ENCODE measurements at regions not wholly inside any gene's neighbourhood (a gene's known extent, or its start where the extent isn't known, plus 50 kb on each side); places are given as distances from the start of the nearest gene placed in this dataset.

DNA sequence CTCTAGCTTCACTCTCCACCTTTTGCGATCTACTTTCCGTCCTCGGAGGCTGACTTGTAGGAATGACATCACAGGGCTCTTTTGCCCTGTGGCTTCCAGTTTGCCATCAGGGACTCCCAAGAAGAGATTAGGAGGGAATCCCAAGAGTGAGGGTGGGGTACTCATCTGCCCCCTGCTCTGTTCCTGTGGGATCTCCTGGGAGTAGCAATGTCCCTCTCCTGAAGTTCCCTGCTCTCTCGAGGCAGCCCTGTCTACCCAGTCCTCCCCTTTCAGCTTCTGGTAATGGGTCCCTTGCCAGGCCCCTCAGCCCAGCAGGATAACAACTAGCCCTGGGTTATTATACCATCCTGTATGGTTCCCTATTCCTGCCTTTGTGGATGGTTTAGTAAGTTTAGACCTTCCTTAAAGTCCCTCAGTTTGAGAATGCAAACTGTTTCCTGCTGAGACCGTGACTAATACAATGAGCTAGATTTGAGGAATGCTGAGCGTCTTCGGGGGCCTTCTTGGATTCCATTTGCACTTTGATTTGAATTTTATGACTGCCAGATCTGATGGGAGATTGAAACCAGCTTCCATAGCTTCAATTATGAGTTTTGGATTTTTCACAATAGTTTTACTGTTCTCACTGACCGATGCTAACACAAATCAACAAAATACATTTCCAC, 73.7 kb upstream of the IPO5 start:
- peak; percentile 77 for DNase-seq (ENCODE audit: low read depth)
- TF ChIP-seq, protein P1, sequence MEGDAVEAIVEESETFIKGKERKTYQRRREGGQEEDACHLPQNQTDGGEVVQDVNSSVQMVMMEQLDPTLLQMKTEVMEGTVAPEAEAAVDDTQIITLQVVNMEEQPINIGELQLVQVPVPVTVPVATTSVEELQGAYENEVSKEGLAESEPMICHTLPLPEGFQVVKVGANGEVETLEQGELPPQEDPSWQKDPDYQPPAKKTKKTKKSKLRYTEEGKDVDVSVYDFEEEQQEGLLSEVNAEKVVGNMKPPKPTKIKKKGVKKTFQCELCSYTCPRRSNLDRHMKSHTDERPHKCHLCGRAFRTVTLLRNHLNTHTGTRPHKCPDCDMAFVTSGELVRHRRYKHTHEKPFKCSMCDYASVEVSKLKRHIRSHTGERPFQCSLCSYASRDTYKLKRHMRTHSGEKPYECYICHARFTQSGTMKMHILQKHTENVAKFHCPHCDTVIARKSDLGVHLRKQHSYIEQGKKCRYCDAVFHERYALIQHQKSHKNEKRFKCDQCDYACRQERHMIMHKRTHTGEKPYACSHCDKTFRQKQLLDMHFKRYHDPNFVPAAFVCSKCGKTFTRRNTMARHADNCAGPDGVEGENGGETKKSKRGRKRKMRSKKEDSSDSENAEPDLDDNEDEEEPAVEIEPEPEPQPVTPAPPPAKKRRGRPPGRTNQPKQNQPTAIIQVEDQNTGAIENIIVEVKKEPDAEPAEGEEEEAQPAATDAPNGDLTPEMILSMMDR (IDR thresholded peaks at IDR 0.05; ENCODE audit: low read length, missing control alignments) = no peak
- H3K4me3 ChIP-seq (replicated peaks; ENCODE audit: low read depth, low read length) = no peak overlapping the region

DNA sequence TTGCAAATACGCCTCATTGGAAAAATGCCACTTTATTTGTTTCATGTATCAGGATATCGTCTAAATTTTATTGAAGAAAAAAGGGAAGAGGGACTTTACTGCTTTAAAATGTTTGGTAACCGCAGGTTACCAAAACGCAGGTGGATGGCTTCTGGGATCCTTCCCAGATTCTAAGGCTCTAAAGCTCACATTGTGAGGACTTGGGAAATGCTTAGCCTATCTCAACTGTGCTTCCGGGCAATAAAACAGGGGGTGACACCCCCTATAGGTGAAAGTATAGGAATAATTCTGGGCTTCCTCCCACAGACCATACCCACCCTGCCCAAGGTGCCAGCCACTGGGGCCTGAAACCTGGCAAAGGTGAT, 73.2 kb upstream of the IPO5 start:
- DNase-seq (ENCODE audit: low read depth) = no peak
- H3K4me3 ChIP-seq (replicated peaks; ENCODE audit: low read depth, low read length) = no peak overlapping the region
- TF ChIP-seq, protein P1 (IDR thresholded peaks at IDR 0.05; ENCODE audit: low read length, missing control alignments) = no peak

DNA sequence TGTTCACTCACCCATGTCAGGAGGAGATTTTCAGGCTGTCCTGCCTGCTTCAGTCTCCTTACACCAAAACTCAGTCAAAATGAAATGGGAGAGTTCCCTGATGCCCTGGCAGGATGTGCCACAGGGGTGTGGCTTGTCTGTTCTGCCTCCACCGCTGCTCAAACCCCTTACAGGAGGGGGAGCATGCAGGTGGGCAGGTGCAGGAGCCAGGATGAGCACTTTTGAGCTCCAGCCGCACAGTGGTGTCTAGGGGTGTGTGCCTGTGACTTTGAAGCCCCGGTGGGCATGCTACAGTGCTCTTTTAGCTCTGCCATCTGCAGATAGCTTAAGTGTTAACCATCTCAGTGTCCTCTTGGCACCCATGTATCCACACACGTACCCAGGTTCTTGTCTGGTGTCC, 71.9 kb upstream of the IPO5 start:
- H3K4me3 ChIP-seq (replicated peaks; ENCODE audit: low read depth, low read length) = no peak overlapping the region
- DNase-seq (ENCODE audit: low read depth) = no peak
- TF ChIP-seq, protein P1 (IDR thresholded peaks at IDR 0.05; ENCODE audit: low read length, missing control alignments) = no peak

DNA sequence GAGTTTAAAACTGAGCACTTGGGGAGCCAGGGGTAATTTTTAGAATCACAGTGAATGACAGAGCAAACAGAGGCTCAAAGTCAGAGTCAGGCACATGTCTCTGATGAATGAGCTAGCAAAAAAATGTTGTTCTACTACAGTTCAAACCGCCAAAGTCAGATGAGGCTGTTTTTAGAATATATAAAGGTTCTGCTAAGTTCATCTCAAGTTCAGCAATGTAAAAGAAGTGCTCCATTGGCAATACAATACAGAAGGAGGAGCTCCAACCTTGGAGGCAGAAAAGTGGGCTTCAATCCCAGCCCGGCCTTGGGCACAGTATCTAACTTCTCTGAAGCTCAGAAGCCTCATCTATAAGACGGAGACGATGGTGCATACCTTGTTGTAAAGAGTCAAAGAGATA, 70.1 kb upstream of the IPO5 start:
- DNase-seq (ENCODE audit: low read depth) = no peak
- H3K4me3 ChIP-seq (replicated peaks; ENCODE audit: low read depth, low read length) = no peak overlapping the region
- TF ChIP-seq, protein P1 (IDR thresholded peaks at IDR 0.05; ENCODE audit: low read length, missing control alignments) = no peak

DNA sequence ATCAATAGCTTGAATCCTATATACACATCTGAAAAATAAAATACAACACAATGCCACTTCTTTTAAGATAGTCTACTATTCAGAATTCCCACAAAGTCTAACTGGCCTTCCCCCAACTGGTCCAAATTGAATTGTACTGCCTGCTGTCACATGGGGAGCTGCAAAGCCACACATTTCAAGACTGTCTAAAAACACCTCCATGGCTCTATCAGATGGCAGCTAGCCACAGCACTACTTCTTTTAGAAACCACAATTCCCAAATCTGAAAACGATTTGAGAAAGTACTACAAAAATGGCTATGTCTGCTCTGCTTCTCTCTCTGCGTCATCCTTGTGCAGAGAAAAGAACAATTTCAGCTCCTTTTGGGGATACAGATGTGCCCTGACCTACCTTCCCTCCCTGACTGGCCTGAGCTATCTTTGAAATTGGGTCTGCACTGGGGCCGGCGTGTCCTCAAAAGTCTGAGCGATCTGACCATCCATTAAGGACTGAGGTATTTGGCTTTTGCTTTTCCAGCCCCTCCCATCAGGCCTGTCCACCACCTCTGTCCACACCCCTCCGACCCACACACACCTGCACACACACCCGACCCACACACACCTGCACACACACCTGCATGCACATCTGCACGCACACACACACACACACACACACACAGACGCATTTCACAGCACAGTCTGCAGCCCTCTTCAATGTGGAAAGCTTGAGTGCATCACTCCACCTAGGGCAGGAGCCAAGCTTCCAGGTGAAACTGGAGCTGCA, 68.6 kb upstream of the IPO5 start:
- no peak for DNase-seq (ENCODE audit: low read depth)
- TF ChIP-seq, protein P1 (IDR thresholded peaks at IDR 0.05; ENCODE audit: low read length, missing control alignments) = no peak
- H3K4me3 ChIP-seq (replicated peaks; ENCODE audit: low read depth, low read length) = no peak overlapping the region

DNA sequence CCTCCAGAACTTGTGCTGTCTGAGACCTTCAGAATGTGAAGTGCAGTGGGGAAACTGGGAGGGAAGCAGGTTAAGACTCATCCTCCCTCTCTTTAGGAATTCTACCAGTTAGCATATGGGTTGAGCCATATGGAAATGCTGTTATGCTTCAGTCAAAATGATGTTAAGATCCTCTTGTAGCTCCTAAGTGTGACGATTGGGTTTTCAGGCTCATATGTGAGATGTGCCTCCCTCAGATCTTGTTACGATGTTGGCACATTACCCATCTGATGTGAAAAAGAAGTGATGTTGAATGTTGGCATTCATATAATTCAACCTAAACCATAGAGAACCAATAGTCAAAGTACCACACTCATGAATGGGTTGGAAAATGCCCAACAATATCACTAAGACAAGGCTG, 67.8 kb upstream of the IPO5 start:
- H3K4me3 ChIP-seq (replicated peaks; ENCODE audit: low read depth, low read length) = no peak overlapping the region
- no peak for DNase-seq (ENCODE audit: low read depth)
- TF ChIP-seq, protein P1 (IDR thresholded peaks at IDR 0.05; ENCODE audit: low read length, missing control alignments) = no peak
